ENCODE measurements at regions not wholly inside any gene's neighbourhood (a gene's known extent, or its start where the extent isn't known, plus 50 kb on each side); places are given as distances from the start of the nearest gene placed in this dataset.

- no peak for TF ChIP-seq POLR2A (IDR thresholded peaks at IDR 0.05; ENCODE audit: low read length)
- no peak for TF ChIP-seq GATA1 (IDR thresholded peaks at IDR 0.05; ENCODE audit: low read depth, low read length)
Measured at GRCh38 chr14:28121512-28122297, 644.9 kb upstream of the FOXG1 start.
